ENCODE measurements at regions not wholly inside any gene's neighbourhood (a gene's known extent, or its start where the extent isn't known, plus 50 kb on each side); places are given as distances from the start of the nearest gene placed in this dataset.

- no peak for TF ChIP-seq POLR2AphosphoS5 (IDR thresholded peaks at IDR 0.05)
- TF ChIP-seq POLR2A (IDR thresholded peaks at IDR 0.05): no peak
- TF ChIP-seq CTCF (IDR thresholded peaks at IDR 0.05): no peak
- TF ChIP-seq EP300 (IDR thresholded peaks at IDR 0.05): no peak
- no peak for DNase-seq
- no peaks in the 10 kb centered on the region for H3K9me3 ChIP-seq
- H3K27ac ChIP-seq: no peak overlapping the region
- no peaks in the 10 kb centered on the region for H3K4me1 ChIP-seq
- no peaks in the 10 kb centered on the region for H3K27me3 ChIP-seq
- WGBS, 5 donors: 80 to 89% (median 87%) methylated on average over 5 of the region's 5 CpGs
- intact Hi-C loops (cut with DNase I; ENCODE audit: low total_unique reads): no loop called here
- no peak overlapping the region for H3K4me3 ChIP-seq
- no peaks in the 10 kb centered on the region for H3K36me3 ChIP-seq
Observed at GRCh38 chr13:84745051-84745551, 862.8 kb upstream of the SLITRK1 start.

- no peak for DNase-seq
- H3K36me3 ChIP-seq: no peaks in the 10 kb centered on the region
- H3K27ac ChIP-seq: no peak overlapping the region
- TF ChIP-seq POLR2AphosphoS5 (IDR thresholded peaks at IDR 0.05) (no peak), CTCF (IDR thresholded peaks at IDR 0.05) (no peak), EP300 (IDR thresholded peaks at IDR 0.05) (no peak), POLR2A (IDR thresholded peaks at IDR 0.05) (no peak)
- WGBS, 5 donors: 74 to 84% (median 79%) methylated on average over 1 of the region's 1 CpG
- no peaks in the 10 kb centered on the region for H3K27me3 ChIP-seq
- H3K9me3 ChIP-seq: no peaks in the 10 kb centered on the region
- H3K4me3 ChIP-seq: no peak overlapping the region
- intact Hi-C loops (cut with DNase I; ENCODE audit: low total_unique reads): no loop called here
- no peaks in the 10 kb centered on the region for H3K4me1 ChIP-seq
Observed at GRCh38 chr13:84744203-84744602, 861.9 kb upstream of the SLITRK1 start.

- H3K27me3 ChIP-seq: no peaks in the 10 kb centered on the region
- H3K4me1 ChIP-seq: no peaks in the 10 kb centered on the region
- DNase-seq: no peak
- no peaks in the 10 kb centered on the region for H3K36me3 ChIP-seq
- no peak overlapping the region for H3K4me3 ChIP-seq
- H3K9me3 ChIP-seq: no peaks in the 10 kb centered on the region
- no peak for TF ChIP-seq EP300 (IDR thresholded peaks at IDR 0.05)
- no peak for TF ChIP-seq POLR2AphosphoS5 (IDR thresholded peaks at IDR 0.05)
- no peak for TF ChIP-seq CTCF (IDR thresholded peaks at IDR 0.05)
- no peak for TF ChIP-seq POLR2A (IDR thresholded peaks at IDR 0.05)
- intact Hi-C loops (cut with DNase I; ENCODE audit: low total_unique reads): no loop called here
- no peak overlapping the region for H3K27ac ChIP-seq
Observed at GRCh38 chr13:84741253-84741652, 859.0 kb upstream of the SLITRK1 start.

GRCh38 chr13:84739021-84739420 is 856.7 kb upstream of the SLITRK1 start:
- H3K9me3 ChIP-seq: no peaks in the 10 kb centered on the region
- no peak for DNase-seq
- WGBS, 5 donors: 61 to 86% (median 82%) methylated on average over 2 of the region's 2 CpGs
- intact Hi-C loops (cut with DNase I; ENCODE audit: low total_unique reads): no loop called here
- H3K4me1 ChIP-seq: no peaks in the 10 kb centered on the region
- H3K36me3 ChIP-seq: no peaks in the 10 kb centered on the region
- TF ChIP-seq POLR2AphosphoS5 (IDR thresholded peaks at IDR 0.05) (no peak), EP300 (IDR thresholded peaks at IDR 0.05) (no peak), POLR2A (IDR thresholded peaks at IDR 0.05) (no peak), CTCF (IDR thresholded peaks at IDR 0.05) (no peak)
- H3K27ac ChIP-seq: no peak overlapping the region
- H3K27me3 ChIP-seq: no peaks in the 10 kb centered on the region
- no peak overlapping the region for H3K4me3 ChIP-seq

Data from stomach (tissue), 8 donors.